Activated CD8-positive, alpha-beta T cell treated with anti-CD3 and anti-CD28 coated beads, Interleukin-2, amount 10 ng/mL, durations not matched to agents 7 days and 5 days (primary cell): ENCODE measurements at regions not wholly inside any gene's neighbourhood (a gene's known extent, or its start where the extent isn't known, plus 50 kb on each side); places are given as distances from the start of the nearest gene placed in this dataset.
A peak's percentile ranks its signal among the peaks of the same experiment; 100 is the strongest.

Source experiments
- ATAC-seq: fragments of 150-1000 bp; cut with Tn5 transposase; one replicate; pipeline ENCODE4 v1.10.0; 2021; ENCODE audit warnings: moderate library complexity
- CTCF ChIA-PET: fragments of 350-600 bp; sonication (Branson Sonifier 250); formaldehyde crosslinking; loops from one replicate; lab custom pipeline; 2021; ENCODE audit warnings: antibody characterized with exemption; lab: Charles Lee
- POLR2A ChIA-PET: fragments of 350-600 bp; sonication (Branson Sonifier 250); formaldehyde crosslinking; loops from one replicate; lab custom pipeline; 2021; ENCODE audit warnings: antibody characterized with exemption; lab: Charles Lee
- DNase-seq: peaks from one replicate; pipeline ENCODE4 v3.0.0-alpha.2; 2020
- H3K27ac Mint-ChIP-seq: one replicate; pipeline ENCODE4 v1.8.0; 2021; ENCODE audit warnings: mild to moderate bottlenecking, mixed read lengths
- H3K27me3 Mint-ChIP-seq: one replicate; pipeline ENCODE4 v1.8.0; 2021; ENCODE audit warnings: low read depth, mixed read lengths
- H3K36me3 Mint-ChIP-seq: one replicate; pipeline ENCODE4 v1.8.0; 2021; ENCODE audit warnings: low read depth, mixed read lengths
- H3K4me1 Mint-ChIP-seq: one replicate; pipeline ENCODE4 v1.8.0; 2021; ENCODE audit warnings: low read depth, mixed read lengths
- H3K4me3 Mint-ChIP-seq: one replicate; pipeline ENCODE4 v1.8.0; 2021; ENCODE audit warnings: mild to moderate bottlenecking, mixed read lengths
- H3K9me3 Mint-ChIP-seq: one replicate; pipeline ENCODE4 v1.8.0; 2022; ENCODE audit warnings: mixed read lengths; ENCODE audit not compliant: insufficient read depth

GRCh38 chr1:119286587-119287181 lies 81.9 kb upstream of the HAO2 start:
- H3K27ac Mint-ChIP-seq: no peak overlapping the region
- H3K4me1 Mint-ChIP-seq: no peaks in the 10 kb centered on the region
- ChIA-PET POLR2A (no interaction called here), CTCF (interaction anchor here (0.7 to 4.2 kb wide), 4 partner anchors 11 to 83 kb away, joined by 3 to 18 read pairs (median 4); no protein-coding TSS in a partner anchor)
- H3K36me3 Mint-ChIP-seq: no peaks in the 10 kb centered on the region
- DNase-seq: peak; percentile 48
- ATAC-seq: peak; percentile 58
- H3K4me3 Mint-ChIP-seq: no peak overlapping the region
- H3K27me3 Mint-ChIP-seq: peaks cover 29% of the 10 kb centered on the region
- no peaks in the 10 kb centered on the region for H3K9me3 Mint-ChIP-seq

DNA sequence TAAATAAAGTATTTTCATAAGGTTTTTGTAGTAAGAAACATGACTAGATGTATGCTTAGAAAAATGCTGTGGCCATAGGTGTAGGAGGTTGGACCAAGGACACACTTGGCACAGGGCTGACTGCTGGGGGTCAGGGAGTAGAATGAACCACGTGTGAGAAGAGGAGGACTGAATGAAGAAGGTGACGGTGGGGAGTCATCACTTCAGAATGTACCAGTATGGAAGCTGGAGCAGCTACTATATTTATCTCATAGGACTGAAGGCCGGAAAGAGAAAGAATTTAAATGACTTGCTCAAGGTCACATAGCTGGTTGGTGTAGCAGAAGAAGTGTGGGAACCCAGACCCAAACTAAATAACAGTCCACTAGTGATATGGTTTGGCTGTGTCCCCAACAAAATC lies 79.8 kb upstream of the HAO2 start:
- ATAC-seq (no peak), DNase-seq (no peak)
- Mint-ChIP-seq H3K9me3 (no peaks in the 10 kb centered on the region), H3K27ac (no peak overlapping the region), H3K27me3 (peaks cover 30% of the 10 kb centered on the region), H3K4me3 (no peak overlapping the region), H3K4me1 (no peaks in the 10 kb centered on the region), H3K36me3 (no peaks in the 10 kb centered on the region)
- CTCF ChIA-PET: interaction anchor here (1.2 to 4.2 kb wide), 2 partner anchors 9 to 13 kb away, joined by 3 to 18 read pairs; no protein-coding TSS in a partner anchor
- POLR2A ChIA-PET: no interaction called here

DNA sequence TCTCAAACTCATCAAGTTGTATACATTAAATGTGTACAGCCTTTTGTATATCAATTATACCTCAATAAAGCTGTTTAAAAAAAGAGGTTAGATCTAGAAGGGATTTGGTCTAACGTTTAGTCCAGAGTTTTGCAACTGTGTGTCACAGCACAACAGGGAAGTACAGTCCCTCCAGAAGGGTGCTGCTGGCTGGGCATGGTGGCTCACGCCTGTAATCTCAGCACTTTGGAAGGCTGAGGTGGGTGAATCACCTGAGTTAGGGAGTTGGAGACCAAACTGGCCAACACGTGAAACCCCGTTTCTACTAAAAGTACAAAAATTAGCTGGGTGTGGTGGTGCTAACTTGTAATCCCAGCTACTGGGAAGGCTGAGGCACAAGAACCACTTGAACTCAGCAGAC lies 78.3 kb upstream of the HAO2 start:
- ATAC-seq: no peak
- Mint-ChIP-seq H3K4me3 (no peak overlapping the region), H3K4me1 (peaks cover 12% of the 10 kb centered on the region), H3K27ac (no peak overlapping the region), H3K27me3 (peaks cover 25% of the 10 kb centered on the region), H3K9me3 (no peaks in the 10 kb centered on the region), H3K36me3 (no peaks in the 10 kb centered on the region)
- CTCF ChIA-PET: interaction anchor here (1.1 to 1.2 kb wide), 2 partner anchors 27 to 385 kb away, joined by 3 read pairs; no protein-coding TSS in a partner anchor
- POLR2A ChIA-PET: no interaction called here
- no peak for DNase-seq

DNA sequence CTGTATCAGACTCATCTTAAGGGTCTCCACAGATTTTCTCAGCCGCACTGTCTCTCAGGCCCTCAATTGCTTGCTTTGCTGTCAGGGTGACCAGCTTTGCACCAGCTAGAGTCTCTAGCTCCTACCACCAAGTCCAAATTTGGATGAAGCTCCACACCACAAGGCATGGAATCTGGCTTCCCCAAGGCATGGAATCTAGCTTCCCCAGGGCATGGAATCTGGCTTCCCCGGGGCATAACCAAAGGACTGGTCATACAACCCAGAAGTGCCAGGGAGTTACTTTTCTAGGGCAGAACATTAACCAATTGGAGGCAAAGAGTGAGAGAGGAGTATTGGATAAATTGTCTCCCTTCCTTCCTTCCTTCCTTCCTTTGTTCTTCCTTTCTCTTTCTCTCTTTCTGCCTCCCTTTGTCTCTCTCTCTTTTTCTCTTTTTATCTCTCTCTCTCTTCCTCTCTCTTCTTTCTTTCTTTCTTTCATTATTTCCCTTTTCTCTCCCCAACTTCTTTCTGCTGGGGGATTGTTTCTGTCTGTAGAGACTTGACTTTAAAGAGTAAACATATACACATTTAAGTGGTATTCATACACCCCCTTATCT lies 76.9 kb upstream of the HAO2 start:
- DNase-seq (no peak), ATAC-seq (no peak)
- Mint-ChIP-seq H3K36me3 (no peaks in the 10 kb centered on the region), H3K27me3 (peaks cover 22% of the 10 kb centered on the region), H3K27ac (no peak overlapping the region), H3K4me1 (peaks cover 13% of the 10 kb centered on the region), H3K9me3 (no peaks in the 10 kb centered on the region), H3K4me3 (no peak overlapping the region)
- POLR2A ChIA-PET: no interaction called here
- CTCF ChIA-PET: interaction anchor here (0.9 to 1.2 kb wide), 3 partner anchors 9 to 25 kb away, joined by 3 read pairs; no protein-coding TSS in a partner anchor

GRCh38 chr1:119293797-119294196 lies 74.8 kb upstream of the HAO2 start:
- ChIA-PET POLR2A (no interaction called here), CTCF (interaction anchor here (2.5 kb wide), 1 partner anchor 18 kb away, joined by 11 read pairs; no protein-coding TSS in a partner anchor)
- Mint-ChIP-seq H3K4me1 (peaks cover 13% of the 10 kb centered on the region), H3K27me3 (peaks cover 19% of the 10 kb centered on the region), H3K9me3 (no peaks in the 10 kb centered on the region), H3K36me3 (no peaks in the 10 kb centered on the region), H3K27ac (no peak overlapping the region), H3K4me3 (no peak overlapping the region)
- DNase-seq (no peak), ATAC-seq (no peak)

DNA sequence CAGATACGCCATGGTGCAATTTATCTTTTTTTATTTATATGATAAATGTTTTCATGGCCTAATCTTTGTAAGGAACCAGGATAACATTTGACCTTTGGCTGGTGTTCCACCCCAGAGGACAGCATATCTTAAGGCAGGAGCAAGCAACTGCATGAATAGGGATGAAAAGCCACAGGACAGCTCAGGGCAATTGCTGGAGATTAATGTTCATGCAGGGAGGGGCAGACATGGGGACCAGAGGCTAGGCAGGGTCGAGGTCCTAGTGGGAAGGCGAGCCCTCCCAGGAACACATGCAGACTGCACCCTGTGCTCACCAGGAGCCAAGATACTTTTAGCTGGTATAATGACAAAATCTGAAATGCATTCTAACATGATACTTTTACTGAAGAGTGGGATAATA lies 74.4 kb upstream of the HAO2 start:
- no peaks in the 10 kb centered on the region for H3K9me3 Mint-ChIP-seq
- CTCF ChIA-PET: interaction anchor here (0.8 to 2.5 kb wide), 3 partner anchors 11 to 29 kb away, joined by 3 to 11 read pairs (median 4); no protein-coding TSS in a partner anchor
- no peaks in the 10 kb centered on the region for H3K36me3 Mint-ChIP-seq

GRCh38 chr1:119294722-119295121 lies 73.9 kb upstream of the HAO2 start:
- H3K27ac Mint-ChIP-seq: no peak overlapping the region
- CTCF ChIA-PET: interaction anchor here (0.8 to 2.5 kb wide), 3 partner anchors 11 to 28 kb away, joined by 3 to 11 read pairs (median 4); no protein-coding TSS in a partner anchor

More for the DNA sequence above, 74.4 kb upstream of the HAO2 start:
- no peak for ATAC-seq
- Mint-ChIP-seq H3K4me3 (no peak overlapping the region), H3K27me3 (peaks cover 19% of the 10 kb centered on the region), H3K4me1 (peaks cover 13% of the 10 kb centered on the region), H3K27ac (no peak overlapping the region)
- POLR2A ChIA-PET: no interaction called here
- DNase-seq: no peak

GRCh38 chr1:119298687-119299303 lies 69.8 kb upstream of the HAO2 start:
- POLR2A ChIA-PET: no interaction called here

More at GRCh38 chr1:119294722-119295121, 73.9 kb upstream of the HAO2 start:
- POLR2A ChIA-PET: no interaction called here
- peak; percentile 82 for ATAC-seq
- Mint-ChIP-seq H3K9me3 (no peaks in the 10 kb centered on the region), H3K36me3 (no peaks in the 10 kb centered on the region), H3K4me1 (peaks cover 13% of the 10 kb centered on the region), H3K27me3 (peaks cover 21% of the 10 kb centered on the region), H3K4me3 (no peak overlapping the region)
- peak; percentile 24 for DNase-seq

GRCh38 chr1:119302011-119302410 lies 66.6 kb upstream of the HAO2 start:
- DNase-seq: no peak
- CTCF ChIA-PET: interaction anchor here (0.9 kb wide), 1 partner anchor 16 kb away, joined by 3 read pairs; no protein-coding TSS in a partner anchor
- no peak for ATAC-seq
- Mint-ChIP-seq H3K27me3 (peaks cover 43% of the 10 kb centered on the region), H3K36me3 (no peaks in the 10 kb centered on the region), H3K4me1 (no peaks in the 10 kb centered on the region), H3K9me3 (no peaks in the 10 kb centered on the region), H3K27ac (no peak overlapping the region), H3K4me3 (no peak overlapping the region)
- POLR2A ChIA-PET: no interaction called here

More at GRCh38 chr1:119298687-119299303, 69.8 kb upstream of the HAO2 start:
- Mint-ChIP-seq H3K4me1 (peaks cover 13% of the 10 kb centered on the region), H3K27me3 (peaks cover 38% of the 10 kb centered on the region), H3K4me3 (no peak overlapping the region), H3K36me3 (no peaks in the 10 kb centered on the region), H3K9me3 (no peaks in the 10 kb centered on the region), H3K27ac (no peak overlapping the region)
- DNase-seq (no peak), ATAC-seq (no peak)
- CTCF ChIA-PET: interaction anchor here (1.1 kb wide), 1 partner anchor 312 kb away, joined by 3 read pairs; no protein-coding TSS in a partner anchor

- Mint-ChIP-seq H3K27ac (no peak overlapping the region), H3K9me3 (no peaks in the 10 kb centered on the region), H3K27me3 (peaks cover 36% of the 10 kb centered on the region), H3K4me1 (peaks cover 14% of the 10 kb centered on the region), H3K36me3 (no peaks in the 10 kb centered on the region), H3K4me3 (peak overlapping the region; percentile 6)
- ChIA-PET CTCF (interaction anchor here (1.8 kb wide), 1 partner anchor 19 kb away, joined by 8 read pairs; no protein-coding TSS in a partner anchor), POLR2A (no interaction called here)
- DNase-seq (no peak), ATAC-seq (no peak)
Measured at GRCh38 chr1:119308130-119308700, 60.4 kb upstream of the HAO2 start.

- Mint-ChIP-seq H3K4me3 (peak overlapping the region; percentile 6), H3K9me3 (no peaks in the 10 kb centered on the region), H3K27me3 (peaks cover 36% of the 10 kb centered on the region), H3K27ac (no peak overlapping the region), H3K4me1 (peaks cover 14% of the 10 kb centered on the region), H3K36me3 (no peaks in the 10 kb centered on the region)
- DNase-seq: no peak
- ChIA-PET POLR2A (no interaction called here), CTCF (no interaction called here)
- ATAC-seq: no peak
Measured at GRCh38 chr1:119308806-119309205, 59.8 kb upstream of the HAO2 start.
